GM23338 (cell line): ENCODE measurements at regions not wholly inside any gene's neighbourhood (a gene's known extent, or its start where the extent isn't known, plus 50 kb on each side); places are given as distances from the start of the nearest gene placed in this dataset.

Experiments
- ATAC-seq: fragments of 200-7000 bp; cut with Tn5 transposase; 3 replicates; pipeline ENCODE4 v1.9.1; 2020
- DNase-seq: peaks from one replicate; pipeline ENCODE4 v3.0.0-alpha.2; 2015; ENCODE audit warnings: low spot score
- H2AFZ ChIP-seq: fragments of 200-600 bp; sonication (generic); 2 replicates; pipeline ENCODE4 v1.8.0; 2016; ENCODE audit warnings: antibody characterized with exemption, mild to moderate bottlenecking, moderate library complexity
- H3F3A ChIP-seq: fragments of 200-600 bp; sonication (generic); replicated peaks from 2 replicates; pipeline ENCODE4 v1.8.0; 2017; ENCODE audit warnings: antibody characterized with exemption, mixed run types, low read depth
- H3K27ac ChIP-seq: fragments of 200-600 bp; sonication (generic); 2 replicates; pipeline ENCODE4 v1.6.1; 2016; ENCODE audit warnings: low read depth
- H3K27me3 ChIP-seq: fragments of 200-600 bp; sonication (generic); 2 replicates; pipeline ENCODE4 v1.8.0; 2016; ENCODE audit warnings: mild to moderate bottlenecking, mixed run types, moderate library complexity; ENCODE audit not compliant: insufficient read depth
- H3K36me3 ChIP-seq: fragments of 200-600 bp; sonication (generic); 2 replicates; pipeline ENCODE4 v1.8.0; 2016; ENCODE audit warnings: mild to moderate bottlenecking; ENCODE audit not compliant: insufficient read depth
- H3K4me1 ChIP-seq: fragments of 200-600 bp; sonication (generic); 2 replicates; pipeline ENCODE4 v1.8.0; 2016; ENCODE audit warnings: mild to moderate bottlenecking, moderate library complexity; ENCODE audit not compliant: insufficient read depth
- H3K4me2 ChIP-seq: fragments of 200-600 bp; sonication (generic); 2 replicates; pipeline ENCODE4 v1.7.1; 2017; ENCODE audit warnings: mixed run types
- H3K4me3 ChIP-seq: fragments of 200-600 bp; sonication (generic); 2 replicates; pipeline ENCODE4 v1.6.1; 2016; ENCODE audit warnings: mixed run types
- H3K79me2 ChIP-seq: fragments of 200-600 bp; sonication (generic); replicated peaks from 2 replicates; pipeline ENCODE4 v1.8.0; 2017; ENCODE audit warnings: mild to moderate bottlenecking; ENCODE audit not compliant: insufficient read depth
- H3K9me2 ChIP-seq: fragments of 200-600 bp; sonication (generic); 2 replicates; pipeline ENCODE4 v1.8.0; 2017; ENCODE audit not compliant: insufficient read depth
- H4K20me1 ChIP-seq: fragments of 200-600 bp; sonication (generic); replicated peaks from 2 replicates; pipeline ENCODE4 v1.8.0; 2017; ENCODE audit warnings: mild to moderate bottlenecking; ENCODE audit not compliant: insufficient read depth
- H3K27ac Mint-ChIP-seq: 2 replicates; pipeline ENCODE4 v1.8.0; 2020; ENCODE audit warnings: inconsistent platforms, mild to moderate bottlenecking, moderate library complexity, mixed read lengths
- H3K27me3 Mint-ChIP-seq: 3 replicates; pipeline ENCODE4 v1.8.0; 2022; ENCODE audit warnings: low read depth, mild to moderate bottlenecking, moderate library complexity, mixed read lengths, inconsistent platforms; ENCODE audit not compliant: insufficient read depth, poor library complexity
- H3K36me3 Mint-ChIP-seq: 3 replicates; pipeline ENCODE4 v1.8.0; 2021; ENCODE audit warnings: low read depth, mild to moderate bottlenecking, inconsistent platforms, moderate library complexity, mixed read lengths
- H3K4me1 Mint-ChIP-seq: 3 replicates; pipeline ENCODE4 v1.8.0; 2020; ENCODE audit warnings: mild to moderate bottlenecking, inconsistent platforms, mixed read lengths
- H3K4me3 Mint-ChIP-seq: 3 replicates; pipeline ENCODE4 v1.8.0; 2021; ENCODE audit warnings: moderate library complexity, mild to moderate bottlenecking, inconsistent platforms, mixed read lengths
- H3K9me3 Mint-ChIP-seq: 3 replicates; pipeline ENCODE4 v1.8.0; 2020; ENCODE audit warnings: moderate library complexity, mild to moderate bottlenecking, inconsistent platforms, mixed read lengths
- CREB1 ChIP-seq: fragments of 250-450 bp; sonication (Bioruptor Pico); IDR thresholded peaks from 2 replicates; pipeline ENCODE4 v1.5.0; 2020; ENCODE audit warnings: low read depth, mild to moderate bottlenecking, moderate library complexity
- EZH2phosphoT487 ChIP-seq: fragments of 200-600 bp; sonication (generic); IDR thresholded peaks from one replicate; pipeline ENCODE4 v1.8.1; 2018; ENCODE audit warnings: antibody characterized with exemption; ENCODE audit not compliant: unreplicated experiment
- JUNB ChIP-seq: IDR thresholded peaks from one replicate; pipeline ENCODE4 v1.6.1; 2016; ENCODE audit warnings: antibody characterized with exemption; ENCODE audit not compliant: unreplicated experiment
- POLR2AphosphoS5 ChIP-seq: IDR thresholded peaks from 2 replicates; pipeline ENCODE4 v1.6.1; 2016; ENCODE audit warnings: antibody characterized with exemption, low read depth
- REST ChIP-seq: IDR thresholded peaks from one replicate; pipeline ENCODE4 v1.6.1; 2018; ENCODE audit warnings: antibody characterized with exemption; ENCODE audit not compliant: unreplicated experiment
- STAT1 ChIP-seq: IDR thresholded peaks from one replicate; pipeline ENCODE4 v1.6.1; 2016; ENCODE audit warnings: antibody characterized with exemption; ENCODE audit not compliant: unreplicated experiment
- ZNF114 ChIP-seq: fragments of 250-450 bp; sonication (Bioruptor Pico); IDR thresholded peaks from 2 replicates; pipeline ENCODE4 v1.5.0; 2020; ENCODE audit warnings: mild to moderate bottlenecking, moderate library complexity
- ZNF331 ChIP-seq: fragments of 250-450 bp; sonication (Bioruptor Pico); IDR thresholded peaks from 2 replicates; pipeline ENCODE4 v1.5.0; 2020; ENCODE audit warnings: low read depth, mild to moderate bottlenecking, moderate library complexity
- TF ChIP-seq, protein P1 (sequence below): IDR thresholded peaks from 2 replicates; pipeline ENCODE4 v1.6.1; 2016; ENCODE audit warnings: antibody characterized with exemption
- TF ChIP-seq, protein P2 (sequence below): fragments of 250-450 bp; sonication (Bioruptor Pico); IDR thresholded peaks from 2 replicates; pipeline ENCODE4 v1.5.0; 2020; ENCODE audit warnings: mild to moderate bottlenecking, moderate library complexity
- TF ChIP-seq, protein P3 (sequence below), 2 experiments: fragments of 200-600 bp in 1 of 2; sonication (generic) in 1 of 2; conservative IDR thresholded peaks; 2 replicates each; pipeline versions ENCODE4 v1.5.1 to v1.6.1; 2016 to 2017; ENCODE audit warnings: antibody characterized with exemption in 2 of 2, low read depth in 2 of 2, mild to moderate bottlenecking in 2 of 2, moderate library complexity in 1 of 2

DNA sequence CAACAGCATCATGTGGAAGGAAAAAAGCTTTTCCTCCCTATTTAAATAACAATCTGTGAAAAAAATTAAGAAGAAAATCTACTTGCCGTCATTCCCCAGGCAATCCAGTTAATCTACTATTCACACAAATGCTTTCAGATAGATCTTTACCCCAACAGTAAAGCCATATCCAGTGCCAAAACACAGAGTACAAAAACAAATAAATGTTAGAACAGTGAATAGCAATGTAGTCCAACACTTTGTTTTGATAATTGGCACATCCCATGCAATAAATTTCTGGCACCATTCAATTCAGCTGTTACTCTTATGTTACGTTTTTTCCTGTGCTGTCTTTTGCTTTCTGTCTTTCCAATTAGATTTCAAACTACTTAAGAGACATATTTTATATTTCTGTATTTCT, 2245.5 kb upstream of the WWC1 start:
- Mint-ChIP-seq H3K36me3 (peaks cover 9% of the 10 kb centered on the region; the same call in 1 of the 3 replicates), H3K27ac (no peak overlapping the region), H3K27me3 (peaks cover 2% of the 10 kb centered on the region), H3K4me1 (no peaks in the 10 kb centered on the region), H3K4me3 (no peak overlapping the region), H3K9me3 (peaks cover 6% of the 10 kb centered on the region; the same call in 1 of the 3 replicates)
- Histone ChIP-seq H3K27ac (no peak overlapping the region), H3K79me2 (no peaks in the 10 kb centered on the region), H4K20me1 (no peaks in the 10 kb centered on the region), H3K4me2 (no peak overlapping the region), H3K4me1 (no peaks in the 10 kb centered on the region), H3K4me3 (no peak overlapping the region), H3K27me3 (no peaks in the 10 kb centered on the region), H3K36me3 (no peaks in the 10 kb centered on the region), H2AFZ (no peak overlapping the region), H3K9me2 (peaks cover 12% of the 10 kb centered on the region), H3F3A (no peaks in the 10 kb centered on the region)
- TF ChIP-seq CREB1 = no peak
- no peak for TF ChIP-seq ZNF114
- TF ChIP-seq EZH2phosphoT487 = no peak
- TF ChIP-seq POLR2AphosphoS5 = no peak
- no peak for TF ChIP-seq REST
- no peak for TF ChIP-seq ZNF331 (CRISPR knock-in tag)
- TF ChIP-seq, protein P1, sequence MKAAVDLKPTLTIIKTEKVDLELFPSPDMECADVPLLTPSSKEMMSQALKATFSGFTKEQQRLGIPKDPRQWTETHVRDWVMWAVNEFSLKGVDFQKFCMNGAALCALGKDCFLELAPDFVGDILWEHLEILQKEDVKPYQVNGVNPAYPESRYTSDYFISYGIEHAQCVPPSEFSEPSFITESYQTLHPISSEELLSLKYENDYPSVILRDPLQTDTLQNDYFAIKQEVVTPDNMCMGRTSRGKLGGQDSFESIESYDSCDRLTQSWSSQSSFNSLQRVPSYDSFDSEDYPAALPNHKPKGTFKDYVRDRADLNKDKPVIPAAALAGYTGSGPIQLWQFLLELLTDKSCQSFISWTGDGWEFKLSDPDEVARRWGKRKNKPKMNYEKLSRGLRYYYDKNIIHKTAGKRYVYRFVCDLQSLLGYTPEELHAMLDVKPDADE = no peak
- TF ChIP-seq STAT1 = no peak
- TF ChIP-seq, protein P2, sequence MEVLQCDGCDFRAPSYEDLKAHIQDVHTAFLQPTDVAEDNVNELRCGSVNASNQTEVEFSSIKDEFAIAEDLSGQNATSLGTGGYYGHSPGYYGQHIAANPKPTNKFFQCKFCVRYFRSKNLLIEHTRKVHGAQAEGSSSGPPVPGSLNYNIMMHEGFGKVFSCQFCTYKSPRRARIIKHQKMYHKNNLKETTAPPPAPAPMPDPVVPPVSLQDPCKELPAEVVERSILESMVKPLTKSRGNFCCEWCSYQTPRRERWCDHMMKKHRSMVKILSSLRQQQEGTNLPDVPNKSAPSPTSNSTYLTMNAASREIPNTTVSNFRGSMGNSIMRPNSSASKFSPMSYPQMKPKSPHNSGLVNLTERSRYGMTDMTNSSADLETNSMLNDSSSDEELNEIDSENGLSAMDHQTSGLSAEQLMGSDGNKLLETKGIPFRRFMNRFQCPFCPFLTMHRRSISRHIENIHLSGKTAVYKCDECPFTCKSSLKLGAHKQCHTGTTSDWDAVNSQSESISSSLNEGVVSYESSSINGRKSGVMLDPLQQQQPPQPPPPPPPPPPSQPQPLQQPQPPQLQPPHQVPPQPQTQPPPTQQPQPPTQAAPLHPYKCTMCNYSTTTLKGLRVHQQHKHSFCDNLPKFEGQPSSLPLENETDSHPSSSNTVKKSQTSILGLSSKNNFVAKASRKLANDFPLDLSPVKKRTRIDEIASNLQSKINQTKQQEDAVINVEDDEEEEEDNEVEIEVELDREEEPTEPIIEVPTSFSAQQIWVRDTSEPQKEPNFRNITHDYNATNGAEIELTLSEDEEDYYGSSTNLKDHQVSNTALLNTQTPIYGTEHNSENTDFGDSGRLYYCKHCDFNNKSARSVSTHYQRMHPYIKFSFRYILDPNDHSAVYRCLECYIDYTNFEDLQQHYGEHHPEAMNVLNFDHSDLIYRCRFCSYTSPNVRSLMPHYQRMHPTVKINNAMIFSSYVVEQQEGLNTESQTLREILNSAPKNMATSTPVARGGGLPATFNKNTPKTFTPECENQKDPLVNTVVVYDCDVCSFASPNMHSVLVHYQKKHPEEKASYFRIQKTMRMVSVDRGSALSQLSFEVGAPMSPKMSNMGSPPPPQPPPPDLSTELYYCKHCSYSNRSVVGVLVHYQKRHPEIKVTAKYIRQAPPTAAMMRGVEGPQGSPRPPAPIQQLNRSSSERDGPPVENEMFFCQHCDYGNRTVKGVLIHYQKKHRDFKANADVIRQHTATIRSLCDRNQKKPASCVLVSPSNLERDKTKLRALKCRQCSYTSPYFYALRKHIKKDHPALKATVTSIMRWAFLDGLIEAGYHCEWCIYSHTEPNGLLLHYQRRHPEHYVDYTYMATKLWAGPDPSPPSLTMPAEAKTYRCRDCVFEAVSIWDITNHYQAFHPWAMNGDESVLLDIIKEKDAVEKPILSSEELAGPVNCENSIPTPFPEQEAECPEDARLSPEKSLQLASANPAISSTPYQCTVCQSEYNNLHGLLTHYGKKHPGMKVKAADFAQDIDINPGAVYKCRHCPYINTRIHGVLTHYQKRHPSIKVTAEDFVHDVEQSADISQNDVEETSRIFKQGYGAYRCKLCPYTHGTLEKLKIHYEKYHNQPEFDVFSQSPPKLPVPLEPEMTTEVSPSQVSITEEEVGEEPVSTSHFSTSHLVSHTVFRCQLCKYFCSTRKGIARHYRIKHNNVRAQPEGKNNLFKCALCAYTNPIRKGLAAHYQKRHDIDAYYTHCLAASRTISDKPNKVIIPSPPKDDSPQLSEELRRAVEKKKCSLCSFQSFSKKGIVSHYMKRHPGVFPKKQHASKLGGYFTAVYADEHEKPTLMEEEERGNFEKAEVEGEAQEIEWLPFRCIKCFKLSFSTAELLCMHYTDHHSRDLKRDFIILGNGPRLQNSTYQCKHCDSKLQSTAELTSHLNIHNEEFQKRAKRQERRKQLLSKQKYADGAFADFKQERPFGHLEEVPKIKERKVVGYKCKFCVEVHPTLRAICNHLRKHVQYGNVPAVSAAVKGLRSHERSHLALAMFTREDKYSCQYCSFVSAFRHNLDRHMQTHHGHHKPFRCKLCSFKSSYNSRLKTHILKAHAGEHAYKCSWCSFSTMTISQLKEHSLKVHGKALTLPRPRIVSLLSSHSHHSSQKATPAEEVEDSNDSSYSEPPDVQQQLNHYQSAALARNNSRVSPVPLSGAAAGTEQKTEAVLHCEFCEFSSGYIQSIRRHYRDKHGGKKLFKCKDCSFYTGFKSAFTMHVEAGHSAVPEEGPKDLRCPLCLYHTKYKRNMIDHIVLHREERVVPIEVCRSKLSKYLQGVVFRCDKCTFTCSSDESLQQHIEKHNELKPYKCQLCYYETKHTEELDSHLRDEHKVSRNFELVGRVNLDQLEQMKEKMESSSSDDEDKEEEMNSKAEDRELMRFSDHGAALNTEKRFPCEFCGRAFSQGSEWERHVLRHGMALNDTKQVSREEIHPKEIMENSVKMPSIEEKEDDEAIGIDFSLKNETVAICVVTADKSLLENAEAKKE = no peak
- TF ChIP-seq JUNB = no peak
- TF ChIP-seq, protein P3, sequence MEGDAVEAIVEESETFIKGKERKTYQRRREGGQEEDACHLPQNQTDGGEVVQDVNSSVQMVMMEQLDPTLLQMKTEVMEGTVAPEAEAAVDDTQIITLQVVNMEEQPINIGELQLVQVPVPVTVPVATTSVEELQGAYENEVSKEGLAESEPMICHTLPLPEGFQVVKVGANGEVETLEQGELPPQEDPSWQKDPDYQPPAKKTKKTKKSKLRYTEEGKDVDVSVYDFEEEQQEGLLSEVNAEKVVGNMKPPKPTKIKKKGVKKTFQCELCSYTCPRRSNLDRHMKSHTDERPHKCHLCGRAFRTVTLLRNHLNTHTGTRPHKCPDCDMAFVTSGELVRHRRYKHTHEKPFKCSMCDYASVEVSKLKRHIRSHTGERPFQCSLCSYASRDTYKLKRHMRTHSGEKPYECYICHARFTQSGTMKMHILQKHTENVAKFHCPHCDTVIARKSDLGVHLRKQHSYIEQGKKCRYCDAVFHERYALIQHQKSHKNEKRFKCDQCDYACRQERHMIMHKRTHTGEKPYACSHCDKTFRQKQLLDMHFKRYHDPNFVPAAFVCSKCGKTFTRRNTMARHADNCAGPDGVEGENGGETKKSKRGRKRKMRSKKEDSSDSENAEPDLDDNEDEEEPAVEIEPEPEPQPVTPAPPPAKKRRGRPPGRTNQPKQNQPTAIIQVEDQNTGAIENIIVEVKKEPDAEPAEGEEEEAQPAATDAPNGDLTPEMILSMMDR (conservative IDR thresholded peaks at IDR 0.05; ENCODE audit: low read depth in 2 of 2) = no peak
- no peak for DNase-seq
- ATAC-seq = no peak
